ENCODE measurements at regions not wholly inside any gene's neighbourhood (a gene's known extent, or its start where the extent isn't known, plus 50 kb on each side); places are given as distances from the start of the nearest gene placed in this dataset.

GRCh38 chr6:134376785-134377184, 58.9 kb upstream of the SGK1 start:
- WGBS, result 91% methylated on average over 2 of the region's 3 CpGs
- Histone ChIP-seq H3K9me3 (ENCODE audit: control insufficient read depth, low read length) (no peaks in the 10 kb centered on the region), H3K4me3 (ENCODE audit: insufficient read depth in 1 of 2, low read depth in 1 of 2, low read length in 2 of 2) (no peak overlapping the region), H3K36me3 (ENCODE audit: control insufficient read depth in 1 of 2, insufficient read depth in 2 of 2, low read depth in 1 of 2, low read length in 2 of 2) (no peaks in the 10 kb centered on the region), H3K4ac (ENCODE audit: low read depth in 1 of 2, low read length in 2 of 2) (no peak overlapping the region), H2AFZ (ENCODE audit: low read depth, low read length) (no peak overlapping the region), H3K18ac (ENCODE audit: low read depth in 1 of 2, low read length in 2 of 2) (peak overlapping the region; percentile 23 to 48), H4K91ac (ENCODE audit: low read length) (no peak overlapping the region), H2BK15ac (ENCODE audit: low read depth, poor library complexity, severe bottlenecking) (no peak overlapping the region), H2BK5ac (ENCODE audit: low read depth, low read length, poor library complexity, severe bottlenecking) (no peak overlapping the region), H2BK12ac (ENCODE audit: low read length in 2 of 2) (peak overlapping the region in 1 of 2 experiments; percentile 25), H4K8ac (ENCODE audit: low read length) (no peak overlapping the region), H3K14ac (ENCODE audit: low read length in 2 of 2) (no peak overlapping the region), H3K4me1 (ENCODE audit: control insufficient read depth, insufficient read depth, low read depth, low read length) (no peaks in the 10 kb centered on the region), H3K4me2 (ENCODE audit: low read length, poor library complexity, severe bottlenecking) (no peak overlapping the region), H2BK120ac (ENCODE audit: low read depth, low read length) (no peak overlapping the region), H3K23ac (ENCODE audit: low read length in 2 of 2) (no peak overlapping the region), H3K79me1 (replicated peaks; ENCODE audit: low read length, poor library complexity, severe bottlenecking) (no peaks in the 10 kb centered on the region), H3K9ac (ENCODE audit: low read length) (no peak overlapping the region), H3K27me3 (ENCODE audit: control insufficient read depth in 1 of 2, insufficient read depth in 1 of 2, low read length in 2 of 2) (no peaks in the 10 kb centered on the region), H3K27ac (ENCODE audit: low read length, poor library complexity, severe bottlenecking) (no peak overlapping the region), H2AK5ac (ENCODE audit: low read length, severe bottlenecking) (no peak overlapping the region)
- no peak for DNase-seq

- H2BK12ac ChIP-seq (ENCODE audit: low read length in 2 of 2), result no peak overlapping the region
- no peak overlapping the region for H3K18ac ChIP-seq (ENCODE audit: low read depth in 1 of 2, low read length in 2 of 2)
- H3K4me2 ChIP-seq (ENCODE audit: low read length, poor library complexity, severe bottlenecking), result no peak overlapping the region
- H3K4me1 ChIP-seq (ENCODE audit: control insufficient read depth, insufficient read depth, low read depth, low read length), result no peaks in the 10 kb centered on the region
- no peaks in the 10 kb centered on the region for H3K36me3 ChIP-seq (ENCODE audit: control insufficient read depth in 1 of 2, insufficient read depth in 2 of 2, low read depth in 1 of 2, low read length in 2 of 2)
- no peak overlapping the region for H2AFZ ChIP-seq (ENCODE audit: low read depth, low read length)
- 94% methylated on average over 4 of the region's 4 CpGs for WGBS
- no peak overlapping the region for H3K4me3 ChIP-seq (ENCODE audit: insufficient read depth in 1 of 2, low read depth in 1 of 2, low read length in 2 of 2)
- H4K91ac ChIP-seq (ENCODE audit: low read length), result no peak overlapping the region
- H3K79me1 ChIP-seq (replicated peaks; ENCODE audit: low read length, poor library complexity, severe bottlenecking), result no peaks in the 10 kb centered on the region
- H2BK120ac ChIP-seq (ENCODE audit: low read depth, low read length), result no peak overlapping the region
- H3K4ac ChIP-seq (ENCODE audit: low read depth in 1 of 2, low read length in 2 of 2), result no peak overlapping the region
- H3K23ac ChIP-seq (ENCODE audit: low read length in 2 of 2), result no peak overlapping the region
- no peak overlapping the region for H4K8ac ChIP-seq (ENCODE audit: low read length)
- DNase-seq, result peak; percentile 54
- H3K27ac ChIP-seq (ENCODE audit: low read length, poor library complexity, severe bottlenecking), result no peak overlapping the region
- no peak overlapping the region for H2BK5ac ChIP-seq (ENCODE audit: low read depth, low read length, poor library complexity, severe bottlenecking)
- no peak overlapping the region for H2AK5ac ChIP-seq (ENCODE audit: low read length, severe bottlenecking)
- H2BK15ac ChIP-seq (ENCODE audit: low read depth, poor library complexity, severe bottlenecking), result no peak overlapping the region
- H3K9ac ChIP-seq (ENCODE audit: low read length), result no peak overlapping the region
- no peak overlapping the region for H3K14ac ChIP-seq (ENCODE audit: low read length in 2 of 2)
- no peaks in the 10 kb centered on the region for H3K9me3 ChIP-seq (ENCODE audit: control insufficient read depth, low read length)
- H3K27me3 ChIP-seq (ENCODE audit: control insufficient read depth in 1 of 2, insufficient read depth in 1 of 2, low read length in 2 of 2), result no peaks in the 10 kb centered on the region
Measured at GRCh38 chr6:134375220-134375580, 57.3 kb upstream of the SGK1 start.

- Histone ChIP-seq H2BK15ac (ENCODE audit: low read depth, poor library complexity, severe bottlenecking) (peak overlapping the region; percentile 62), H2BK120ac (ENCODE audit: low read depth, low read length) (no peak overlapping the region), H2AK5ac (ENCODE audit: low read length, severe bottlenecking) (no peak overlapping the region), H3K27me3 (ENCODE audit: control insufficient read depth in 1 of 2, insufficient read depth in 1 of 2, low read length in 2 of 2) (no peaks in the 10 kb centered on the region), H3K79me1 (replicated peaks; ENCODE audit: low read length, poor library complexity, severe bottlenecking) (no peaks in the 10 kb centered on the region), H2BK5ac (ENCODE audit: low read depth, low read length, poor library complexity, severe bottlenecking) (no peak overlapping the region), H3K27ac (ENCODE audit: low read length, poor library complexity, severe bottlenecking) (no peak overlapping the region), H4K91ac (ENCODE audit: low read length) (peak overlapping the region; percentile 15), H3K23ac (ENCODE audit: low read length in 2 of 2) (peak overlapping the region in 1 of 2 experiments; percentile 42), H2BK12ac (ENCODE audit: low read length in 2 of 2) (peak overlapping the region; percentile 18 to 34), H3K4me2 (ENCODE audit: low read length, poor library complexity, severe bottlenecking) (no peak overlapping the region), H2AFZ (ENCODE audit: low read depth, low read length) (no peak overlapping the region), H3K9me3 (ENCODE audit: control insufficient read depth, low read length) (no peaks in the 10 kb centered on the region), H4K8ac (ENCODE audit: low read length) (peak overlapping the region; percentile 27), H3K36me3 (ENCODE audit: control insufficient read depth in 1 of 2, insufficient read depth in 2 of 2, low read depth in 1 of 2, low read length in 2 of 2) (no peaks in the 10 kb centered on the region), H3K4me3 (ENCODE audit: insufficient read depth in 1 of 2, low read depth in 1 of 2, low read length in 2 of 2) (no peak overlapping the region), H3K9ac (ENCODE audit: low read length) (no peak overlapping the region), H3K18ac (ENCODE audit: low read depth in 1 of 2, low read length in 2 of 2) (peak overlapping the region; percentile 48 to 75), H3K4ac (ENCODE audit: low read depth in 1 of 2, low read length in 2 of 2) (peak overlapping the region in 1 of 2 experiments; percentile 3), H3K14ac (ENCODE audit: low read length in 2 of 2) (no peak overlapping the region), H3K4me1 (ENCODE audit: control insufficient read depth, insufficient read depth, low read depth, low read length) (no peaks in the 10 kb centered on the region)
- 80% methylated on average over 3 of the region's 4 CpGs for WGBS
- peak; percentile 28 for DNase-seq
Measured at GRCh38 chr6:134374491-134375219, 56.7 kb upstream of the SGK1 start.

GRCh38 chr6:134373993-134374392, 56.1 kb upstream of the SGK1 start:
- 60% methylated on average over 2 of the region's 5 CpGs for WGBS
- Histone ChIP-seq H4K91ac (ENCODE audit: low read length) (no peak overlapping the region), H3K4ac (ENCODE audit: low read depth in 1 of 2, low read length in 2 of 2) (peak overlapping the region in 1 of 2 experiments; percentile 81)

More at GRCh38 chr6:134373993-134374392, 56.1 kb upstream of the SGK1 start:
- H3K27ac ChIP-seq (ENCODE audit: low read length, poor library complexity, severe bottlenecking), result no peak overlapping the region
- no peak overlapping the region for H3K4me3 ChIP-seq (ENCODE audit: insufficient read depth in 1 of 2, low read depth in 1 of 2, low read length in 2 of 2)
- H3K79me1 ChIP-seq (replicated peaks; ENCODE audit: low read length, poor library complexity, severe bottlenecking), result no peaks in the 10 kb centered on the region
- no peak overlapping the region for H4K8ac ChIP-seq (ENCODE audit: low read length)
- no peak overlapping the region for H3K14ac ChIP-seq (ENCODE audit: low read length in 2 of 2)
- no peak overlapping the region for H3K4me2 ChIP-seq (ENCODE audit: low read length, poor library complexity, severe bottlenecking)
- no peak for DNase-seq
- H3K4me1 ChIP-seq (ENCODE audit: control insufficient read depth, insufficient read depth, low read depth, low read length), result no peaks in the 10 kb centered on the region
- peak overlapping the region; percentile 85 for H2AK5ac ChIP-seq (ENCODE audit: low read length, severe bottlenecking)
- H3K36me3 ChIP-seq (ENCODE audit: control insufficient read depth in 1 of 2, insufficient read depth in 2 of 2, low read depth in 1 of 2, low read length in 2 of 2), result no peaks in the 10 kb centered on the region
- peak overlapping the region; percentile 55 to 71 for H3K18ac ChIP-seq (ENCODE audit: low read depth in 1 of 2, low read length in 2 of 2)
- no peak overlapping the region for H2AFZ ChIP-seq (ENCODE audit: low read depth, low read length)
- peak overlapping the region; percentile 68 for H2BK120ac ChIP-seq (ENCODE audit: low read depth, low read length)
- H3K23ac ChIP-seq (ENCODE audit: low read length in 2 of 2), result no peak overlapping the region
- no peak overlapping the region for H3K9ac ChIP-seq (ENCODE audit: low read length)
- H2BK15ac ChIP-seq (ENCODE audit: low read depth, poor library complexity, severe bottlenecking), result no peak overlapping the region
- H3K9me3 ChIP-seq (ENCODE audit: control insufficient read depth, low read length), result no peaks in the 10 kb centered on the region
- peak overlapping the region; percentile 59 to 91 for H2BK12ac ChIP-seq (ENCODE audit: low read length in 2 of 2)
- no peak overlapping the region for H2BK5ac ChIP-seq (ENCODE audit: low read depth, low read length, poor library complexity, severe bottlenecking)
- H3K27me3 ChIP-seq (ENCODE audit: control insufficient read depth in 1 of 2, insufficient read depth in 1 of 2, low read length in 2 of 2), result no peaks in the 10 kb centered on the region

Data from mesenchymal stem cell (in vitro differentiated cells and primary cell).